ENCODE measurements at regions not wholly inside any gene's neighbourhood (a gene's known extent, or its start where the extent isn't known, plus 50 kb on each side); places are given as distances from the start of the nearest gene placed in this dataset.

DNA sequence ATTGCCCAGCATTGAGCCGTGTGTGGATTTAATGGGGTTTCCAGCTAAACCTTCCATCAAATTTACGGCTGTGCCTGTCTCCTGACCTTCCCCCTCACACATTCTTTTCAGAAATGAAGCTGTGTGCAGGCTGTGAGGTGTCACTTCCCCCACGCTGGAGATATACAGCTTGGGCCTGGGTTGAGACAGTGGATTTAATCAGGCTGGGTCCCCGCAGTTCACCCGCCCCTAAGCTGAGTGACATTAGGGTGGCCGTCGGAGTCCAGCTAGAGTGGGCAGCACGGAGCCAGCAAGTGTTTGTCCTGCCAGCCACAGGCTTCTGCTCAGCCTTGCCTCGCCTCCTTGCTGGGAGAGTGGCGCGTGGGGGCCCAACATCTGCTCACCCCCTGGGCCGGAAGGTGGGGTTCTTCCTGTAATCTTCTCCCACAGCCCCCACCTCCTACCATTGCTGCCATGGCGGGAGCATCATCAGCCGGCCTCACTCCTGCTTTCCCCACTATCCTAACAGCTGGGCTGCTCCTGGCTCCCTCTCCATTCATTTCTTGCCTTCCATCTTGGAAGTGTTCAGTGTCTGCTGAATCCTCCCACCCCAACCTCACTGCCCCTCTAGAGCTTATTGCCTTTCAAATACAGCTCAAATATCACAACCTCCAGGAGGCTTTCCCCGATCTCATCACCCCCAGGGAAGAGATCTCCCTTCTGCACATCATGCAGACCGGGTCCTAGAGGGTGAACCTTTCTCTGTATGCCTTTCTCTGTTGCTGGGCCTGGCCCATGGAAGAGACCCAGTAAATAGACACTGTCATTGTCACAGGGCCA, 149.0 kb downstream of the GLI2 start:
- no peak for DNase-seq

DNA sequence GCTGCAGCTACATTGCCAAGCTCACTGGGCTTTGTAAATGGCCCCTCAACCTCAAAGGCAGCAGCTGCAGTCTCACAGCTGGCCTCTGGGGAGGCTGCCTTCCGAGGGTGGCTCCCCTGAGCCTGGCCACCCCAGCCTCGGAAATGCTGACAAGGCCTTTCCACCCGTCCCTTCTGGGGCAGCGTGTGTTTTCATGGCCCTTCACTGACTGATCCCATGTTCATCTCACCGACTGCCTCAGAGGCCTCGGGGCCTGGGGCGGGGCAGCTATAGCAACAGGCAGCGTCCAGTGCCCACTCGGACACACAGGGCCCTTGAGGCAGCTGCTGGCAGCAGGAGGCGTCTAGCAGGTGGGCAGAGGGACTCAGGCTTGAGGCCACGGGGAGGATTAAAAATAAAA, 149.7 kb downstream of the GLI2 start:
- no peak for DNase-seq

DNA sequence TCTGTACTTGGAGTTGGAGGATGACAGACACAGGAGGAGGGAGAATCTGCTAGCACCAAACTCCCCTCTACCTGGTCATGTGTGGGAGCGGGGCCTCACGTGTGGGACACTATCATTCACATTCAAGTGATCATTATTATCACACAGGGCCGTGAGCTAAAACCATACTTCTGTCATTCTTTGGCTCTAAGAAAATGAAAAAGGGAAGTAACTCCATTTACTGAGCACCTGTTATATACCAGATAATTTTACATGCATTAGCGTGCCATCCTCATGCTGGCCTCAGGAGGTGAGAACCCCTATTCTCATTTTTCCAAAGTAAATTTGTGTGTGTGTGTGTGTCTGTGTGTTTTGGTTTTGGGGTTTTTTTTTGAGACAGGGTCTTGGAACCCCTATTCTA, 150.1 kb downstream of the GLI2 start:
- no peak for DNase-seq

DNA sequence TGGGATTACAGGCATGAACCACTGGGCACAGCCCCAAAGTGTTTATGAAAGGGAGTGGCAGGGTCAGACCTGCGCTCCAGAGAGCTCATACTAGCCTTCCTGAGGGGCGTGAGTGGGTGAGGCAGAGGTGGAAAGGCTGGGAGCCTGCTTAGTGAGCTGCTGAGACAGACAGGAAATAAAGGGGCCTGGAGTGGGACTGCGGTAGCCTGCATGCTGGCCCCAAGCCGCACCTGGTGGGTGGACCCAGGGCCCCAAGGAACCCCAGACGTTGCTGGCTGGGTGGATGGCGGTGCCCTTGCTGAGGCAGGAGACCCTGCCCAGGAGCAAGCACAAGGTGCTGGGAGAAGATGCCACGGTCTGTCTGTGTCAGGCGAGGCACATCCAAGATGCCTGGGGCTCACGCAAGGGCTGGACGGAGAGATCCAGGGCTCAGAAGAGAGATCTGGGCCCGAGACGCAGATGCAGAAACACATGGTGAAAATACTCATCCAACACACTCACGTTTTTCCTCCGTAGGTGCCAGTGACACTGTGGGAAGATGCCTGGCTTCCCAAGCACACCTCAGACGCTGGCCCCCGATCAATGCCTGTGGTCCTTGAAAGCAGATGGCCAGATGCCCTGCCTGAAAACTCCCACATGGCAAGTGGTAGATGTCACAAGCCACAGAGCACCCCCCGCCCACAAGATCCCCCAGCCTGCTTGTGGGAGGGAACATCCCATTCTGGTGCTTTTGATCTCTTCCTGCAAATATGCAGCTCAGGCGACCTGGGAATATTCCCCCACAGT, 151.1 kb downstream of the GLI2 start:
- no peak for DNase-seq

DNA sequence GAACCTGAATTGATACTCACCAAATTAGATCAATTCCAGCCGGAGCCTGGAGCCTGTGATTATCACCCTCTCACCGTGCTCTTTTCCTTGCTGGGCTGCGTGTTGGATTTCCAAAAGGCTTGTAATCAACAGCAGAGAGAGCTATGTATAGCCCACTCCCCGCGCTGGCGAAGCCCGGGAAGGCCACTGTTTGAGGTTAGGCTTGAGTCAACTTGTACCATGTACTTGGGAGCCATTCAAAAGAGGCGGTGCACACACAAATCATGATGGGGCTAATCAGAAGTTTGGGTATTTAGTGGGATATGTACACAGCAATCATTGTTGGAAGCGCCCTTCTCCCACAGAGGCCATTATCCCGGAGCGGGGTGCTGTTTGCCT, 151.6 kb downstream of the GLI2 start:
- DNase-seq = no peak

DNA sequence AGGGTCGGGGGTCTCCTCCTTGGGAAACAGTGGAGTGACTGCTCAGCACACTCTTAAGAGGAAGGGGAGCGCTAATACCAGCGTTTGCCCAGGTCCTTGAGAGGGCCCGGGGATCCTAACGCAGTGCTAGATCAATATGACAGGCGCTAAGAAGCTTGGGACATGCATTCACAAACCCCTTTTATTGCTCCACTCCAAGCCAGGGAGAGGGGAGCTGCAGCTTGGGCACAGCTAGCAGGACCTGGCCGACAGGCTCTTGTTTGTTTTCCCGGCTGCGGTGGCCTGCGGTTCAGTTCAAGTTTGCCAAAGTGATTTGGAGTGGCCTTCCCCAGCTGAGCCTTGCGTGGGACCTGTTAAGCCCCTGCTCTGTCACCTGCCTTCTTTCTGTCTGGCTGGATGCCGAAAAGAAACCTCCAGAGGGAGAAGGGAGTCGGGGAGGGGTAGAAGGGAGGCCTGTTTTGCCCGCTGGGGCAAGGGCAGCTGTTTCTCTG, 152.1 kb downstream of the GLI2 start:
- no peak for DNase-seq

DNA sequence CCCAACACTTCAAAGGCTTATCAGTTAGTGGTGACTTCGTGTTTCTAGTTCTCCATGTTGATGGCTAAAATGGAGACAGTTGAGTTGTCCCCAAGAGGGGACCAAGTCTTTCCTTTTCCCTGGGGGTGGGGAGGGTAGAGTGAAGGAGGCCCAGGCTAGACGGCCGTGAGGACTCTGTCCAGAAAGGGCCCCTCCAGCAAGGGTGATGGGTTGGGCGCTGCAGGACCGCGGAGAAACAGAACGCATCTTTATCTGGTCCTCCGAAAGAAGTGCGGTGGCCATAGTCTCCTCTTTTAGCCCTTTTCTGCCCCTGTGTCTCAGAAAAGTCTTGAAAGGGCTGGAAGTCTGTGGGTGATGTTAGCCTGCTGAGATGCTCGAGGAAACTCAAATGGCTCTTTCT, 153.2 kb downstream of the GLI2 start:
- DNase-seq = no peak

DNA sequence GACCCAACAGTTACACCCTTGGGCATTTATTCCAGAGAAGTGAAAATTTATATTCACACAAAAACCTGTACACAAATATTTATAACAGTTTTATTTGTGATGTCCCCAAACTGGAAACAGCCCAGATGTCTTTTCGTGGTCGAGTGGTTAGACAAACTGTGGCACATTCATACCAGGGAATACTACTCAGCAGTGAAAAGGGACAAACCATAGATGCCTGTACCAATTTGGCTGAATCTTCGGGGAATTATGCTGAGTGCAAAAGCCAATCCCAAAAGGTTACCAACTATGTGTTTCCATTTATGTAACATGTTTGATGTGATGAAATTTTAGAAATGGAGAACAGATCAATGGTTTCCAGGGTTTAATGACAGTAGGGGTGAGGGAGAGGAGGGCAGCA, 154.3 kb downstream of the GLI2 start:
- DNase-seq = no peak

DNA sequence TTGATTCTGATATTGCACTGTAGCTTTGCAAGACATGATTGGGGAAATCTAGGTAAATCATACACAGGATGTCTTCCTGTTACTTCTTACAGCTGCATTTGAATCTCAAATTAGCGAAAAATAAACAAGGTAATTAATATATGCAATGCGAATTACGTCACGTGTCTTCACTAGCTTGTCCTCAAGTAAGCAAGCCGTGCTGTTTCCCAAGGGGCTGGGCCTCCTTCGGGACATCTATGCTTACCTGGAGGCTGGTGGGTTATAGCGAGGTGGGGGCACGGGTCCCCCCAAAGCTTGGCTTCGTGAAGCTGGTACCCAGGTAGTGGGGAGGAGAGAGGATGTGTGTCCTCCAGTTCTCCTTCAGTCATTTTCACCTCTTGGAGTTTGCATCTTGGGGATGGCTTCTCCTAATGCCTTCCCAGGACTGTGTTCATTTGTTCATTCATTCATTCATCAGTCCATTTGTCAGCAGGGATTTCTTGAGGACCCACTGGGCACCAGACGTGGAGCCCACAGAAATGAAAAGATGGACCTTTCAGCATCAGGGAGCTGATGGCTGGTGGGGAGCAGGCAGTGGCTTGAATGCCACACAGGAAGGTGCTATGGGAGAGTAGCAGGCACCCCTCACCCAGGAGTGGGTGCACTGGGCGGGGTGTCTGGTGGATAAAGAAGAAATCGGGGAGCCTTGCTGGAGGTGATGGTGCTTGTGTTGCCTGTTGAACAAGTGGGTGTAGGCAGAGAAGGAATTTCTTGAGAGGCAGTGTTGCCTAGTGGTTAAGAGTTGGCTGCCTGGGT, 155.1 kb downstream of the GLI2 start:
- no peak for DNase-seq

DNA sequence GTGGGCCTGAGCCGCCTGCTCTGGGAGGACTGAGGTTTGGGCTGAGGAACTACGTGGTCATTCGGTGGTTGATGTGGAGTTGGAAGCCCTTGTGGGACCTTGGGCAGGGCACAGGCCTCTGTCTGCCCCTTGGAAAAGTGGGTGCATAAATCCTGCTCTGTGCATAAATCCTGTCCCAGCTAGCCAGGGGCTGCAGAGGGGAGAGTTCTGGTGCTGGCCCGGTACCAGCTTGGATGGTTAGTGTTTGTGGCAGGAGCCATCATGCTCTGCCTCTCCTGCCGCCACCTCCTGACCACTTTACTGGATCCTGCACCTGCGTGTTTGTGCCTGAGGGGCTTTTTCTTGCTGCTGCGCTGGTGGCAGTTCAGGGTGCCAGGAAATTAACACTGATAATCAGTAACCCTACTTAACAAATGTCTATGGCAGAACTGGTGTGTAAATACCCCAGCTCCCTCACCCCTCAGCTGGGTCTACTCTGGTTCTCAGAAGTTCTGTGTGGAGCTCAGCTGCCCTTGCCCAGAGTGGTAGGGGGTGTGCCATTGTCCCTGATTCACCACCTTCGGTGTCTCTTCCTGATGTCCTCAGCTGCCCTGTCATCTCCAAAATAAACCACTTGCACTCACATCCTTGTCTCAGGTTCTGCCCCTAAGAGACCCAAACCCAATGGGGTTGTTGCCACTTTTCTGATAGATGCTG, 156.8 kb downstream of the GLI2 start:
- DNase-seq = no peak

DNA sequence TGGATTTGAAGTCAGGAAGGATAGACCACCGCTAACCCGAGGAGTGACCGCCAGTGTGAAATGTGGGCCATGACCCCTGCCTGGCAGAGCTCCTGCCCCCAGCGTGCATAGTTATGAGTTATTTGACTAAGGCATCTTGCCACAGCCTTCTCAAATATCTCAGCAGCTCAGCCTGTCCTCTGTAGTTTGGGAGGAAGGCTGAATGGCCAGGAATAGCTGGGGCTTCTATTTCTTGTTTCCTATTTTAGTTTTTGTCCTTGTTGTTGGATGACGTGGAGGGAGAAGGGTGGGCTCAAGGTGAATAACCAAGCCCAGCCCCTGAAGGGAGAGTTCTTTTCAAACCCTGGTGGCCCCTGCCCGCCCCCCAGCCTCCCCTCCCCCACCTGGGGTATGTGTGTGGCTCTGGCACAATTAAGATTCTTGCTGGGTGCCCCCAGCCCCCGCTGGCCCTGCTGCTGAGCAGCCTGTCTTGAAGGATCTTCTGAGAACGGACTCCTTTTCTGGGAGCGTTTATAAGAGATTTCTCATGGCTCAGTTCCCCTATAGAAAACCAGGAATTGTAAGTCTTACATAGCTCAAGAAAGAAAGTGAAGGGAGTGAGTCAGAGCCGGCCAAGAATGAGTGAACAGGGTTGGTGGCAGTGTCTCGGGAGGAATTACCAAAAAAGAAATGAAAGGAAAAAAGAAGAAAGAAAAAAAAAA, 157.4 kb downstream of the GLI2 start:
- DNase-seq = no peak

DNA sequence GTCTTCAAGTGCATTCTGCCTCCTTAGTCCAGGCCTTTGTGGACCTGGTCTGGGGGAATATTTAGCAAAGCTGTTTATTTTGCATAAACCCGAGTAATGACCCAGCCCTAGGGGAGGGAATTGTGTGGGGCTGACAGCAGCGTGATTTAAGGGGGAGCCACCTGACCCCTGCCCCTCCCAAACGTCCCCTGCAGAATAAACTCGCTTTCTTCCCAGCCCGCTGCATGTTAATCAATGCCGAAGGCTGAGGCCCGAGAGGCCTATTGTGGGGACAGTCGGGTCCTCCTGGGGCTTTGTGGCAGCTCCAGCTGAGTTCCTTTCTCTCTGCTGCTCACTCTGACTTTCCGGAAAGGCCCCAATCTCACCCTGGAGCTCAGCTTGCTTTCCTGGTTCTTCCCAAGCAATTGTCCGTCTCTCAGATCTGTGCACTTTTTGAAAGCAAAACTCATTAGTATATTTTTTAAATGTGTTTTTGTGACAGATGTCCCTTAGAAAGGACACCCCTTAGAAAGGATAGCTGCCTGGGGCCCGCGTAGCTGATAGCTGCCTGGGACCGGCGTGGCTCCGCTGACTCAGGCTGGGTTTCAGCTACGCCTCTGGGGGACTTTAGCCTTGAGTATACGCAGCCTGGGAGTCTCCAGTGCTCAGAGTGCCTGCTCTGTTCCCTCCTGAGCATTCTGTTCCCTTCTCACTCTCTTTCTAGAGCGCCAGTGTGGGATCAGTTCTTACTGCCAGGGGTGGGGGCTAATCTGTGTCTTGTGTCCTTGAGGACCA, 158.3 kb downstream of the GLI2 start:
- DNase-seq = no peak

DNA sequence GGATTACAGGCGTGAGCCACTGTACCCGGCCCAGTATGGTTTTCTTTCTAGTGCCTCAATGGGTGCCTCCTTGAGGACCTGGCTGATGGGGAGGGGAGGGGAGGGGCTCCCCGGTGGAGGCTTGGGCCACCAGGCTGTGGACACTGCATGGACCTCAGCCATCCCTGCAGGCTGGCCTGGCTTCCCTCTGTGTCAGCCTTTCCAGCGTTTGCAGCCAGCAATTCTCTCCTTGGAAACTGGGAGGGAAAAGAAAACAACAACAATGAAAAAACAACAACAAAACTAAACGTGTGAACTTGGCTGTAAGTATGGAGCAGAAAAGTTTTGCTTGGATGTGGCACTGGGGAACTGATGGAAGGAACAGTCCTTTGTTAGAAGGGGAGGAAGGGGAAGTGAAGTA, 159.3 kb downstream of the GLI2 start:
- no peak for DNase-seq

DNA sequence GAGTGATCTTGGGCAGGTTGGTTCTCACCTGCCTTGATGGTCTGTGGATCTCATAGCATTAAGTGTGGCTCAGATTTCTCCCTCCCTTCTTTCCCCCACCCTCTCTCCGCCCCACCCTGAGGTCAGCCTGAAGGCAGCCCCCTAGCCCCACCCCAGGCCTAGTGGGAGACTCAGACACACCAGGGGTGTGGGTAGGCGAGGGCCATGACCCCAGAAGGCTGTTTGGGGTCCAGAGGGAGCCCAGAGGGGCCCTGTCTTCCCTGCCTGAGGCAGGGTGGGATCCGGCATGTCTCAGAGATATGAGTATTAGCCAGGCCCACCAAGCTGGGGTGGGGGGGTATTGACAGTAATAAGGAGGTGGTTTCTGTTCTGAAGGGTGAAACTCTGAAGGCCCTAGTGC, 160.5 kb downstream of the GLI2 start:
- no peak for DNase-seq

DNA sequence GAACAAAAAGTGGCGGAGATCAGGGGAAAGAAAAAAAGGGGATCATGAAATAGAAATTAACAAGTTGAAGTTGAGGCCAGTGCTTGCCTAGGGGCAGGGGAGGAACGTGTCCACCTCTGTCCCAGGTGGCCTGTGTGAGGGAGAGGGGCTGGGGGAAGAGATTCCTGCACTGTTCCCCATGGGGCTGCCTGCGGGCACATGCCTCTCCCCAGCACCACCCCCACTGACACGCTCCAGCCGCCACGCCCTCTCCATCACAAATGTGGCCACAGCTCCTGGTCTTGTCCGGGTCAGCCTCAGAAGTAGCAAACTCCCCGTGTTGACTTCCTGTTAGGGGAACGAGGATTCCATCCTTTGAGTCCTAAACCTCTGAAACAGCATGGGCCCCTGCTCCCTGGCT, 161.2 kb downstream of the GLI2 start:
- no peak for DNase-seq

DNA sequence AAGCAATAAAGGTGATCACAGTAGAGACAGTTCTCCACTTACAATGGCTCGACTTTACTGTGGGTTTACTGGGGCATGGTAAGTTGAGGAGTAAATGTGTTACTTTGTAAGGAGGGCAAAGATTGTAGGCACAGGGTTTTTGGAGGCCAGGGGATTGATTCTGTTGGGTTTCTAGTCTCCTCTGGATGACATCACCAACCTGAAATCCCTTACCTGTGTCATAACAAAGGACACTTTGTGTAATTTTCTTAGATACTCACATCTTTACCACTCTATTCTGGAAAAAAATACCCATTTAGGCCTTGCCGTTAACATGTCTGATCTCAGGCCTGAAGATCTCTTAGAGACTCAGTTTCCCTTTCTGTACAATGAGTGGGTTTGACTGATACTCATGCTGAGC, 161.7 kb downstream of the GLI2 start:
- DNase-seq = no peak

DNA sequence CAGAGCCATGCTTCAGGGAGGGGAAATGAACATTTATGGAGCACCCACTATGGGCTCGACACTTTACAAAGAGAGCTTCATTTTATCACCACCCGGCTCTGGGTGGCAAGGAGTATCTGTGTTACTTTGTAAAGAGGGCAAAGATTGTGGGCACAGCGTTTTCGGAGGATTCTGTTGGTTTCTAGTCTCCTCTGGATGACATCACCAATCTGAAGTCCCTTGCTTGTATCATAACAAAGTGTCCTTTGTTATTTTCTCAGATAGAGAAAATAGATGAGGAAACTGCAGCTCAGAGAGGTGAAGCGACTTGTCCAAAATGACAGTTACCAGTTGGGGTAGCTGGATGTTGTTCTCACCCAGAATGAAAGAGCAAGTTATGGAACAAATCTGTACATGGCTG, 162.8 kb downstream of the GLI2 start:
- DNase-seq = no peak

DNA sequence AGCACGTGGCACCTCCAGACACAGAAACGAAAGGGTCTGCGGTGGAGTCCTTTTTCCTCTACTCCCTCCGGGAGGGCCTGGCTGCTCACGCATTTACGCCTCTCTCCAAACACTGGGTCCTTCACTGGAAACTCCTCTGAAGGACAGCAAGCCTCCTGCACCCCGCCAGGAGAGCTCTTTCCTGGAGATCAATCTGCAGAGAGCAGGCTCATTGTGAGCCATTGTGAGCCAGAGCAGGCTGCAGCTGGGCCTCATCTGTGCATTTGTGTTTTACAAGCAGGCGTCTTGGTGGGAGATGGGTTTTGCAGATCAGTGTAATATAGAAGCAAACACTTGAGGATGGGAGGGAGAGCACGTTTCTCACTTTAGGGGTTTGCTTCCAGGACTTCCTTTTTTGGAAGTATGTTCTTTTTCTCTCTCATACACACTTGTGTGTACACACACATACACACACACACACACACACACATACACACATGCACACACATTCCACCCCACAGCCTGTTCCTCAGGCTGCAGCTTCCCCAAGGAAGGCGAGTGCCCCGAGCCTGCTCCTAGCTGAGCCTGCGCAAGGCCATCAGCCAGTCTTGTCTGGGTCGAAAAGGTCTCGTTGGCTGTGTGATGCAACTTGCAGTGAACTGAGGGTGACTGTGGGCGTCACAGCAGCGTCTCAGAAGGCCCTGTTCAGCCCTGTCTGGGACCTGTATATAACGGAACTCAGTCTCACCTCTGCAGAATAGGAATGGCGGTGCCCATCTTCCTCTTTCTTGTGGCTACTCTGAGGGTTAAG, 163.5 kb downstream of the GLI2 start:
- no peak for DNase-seq

DNA sequence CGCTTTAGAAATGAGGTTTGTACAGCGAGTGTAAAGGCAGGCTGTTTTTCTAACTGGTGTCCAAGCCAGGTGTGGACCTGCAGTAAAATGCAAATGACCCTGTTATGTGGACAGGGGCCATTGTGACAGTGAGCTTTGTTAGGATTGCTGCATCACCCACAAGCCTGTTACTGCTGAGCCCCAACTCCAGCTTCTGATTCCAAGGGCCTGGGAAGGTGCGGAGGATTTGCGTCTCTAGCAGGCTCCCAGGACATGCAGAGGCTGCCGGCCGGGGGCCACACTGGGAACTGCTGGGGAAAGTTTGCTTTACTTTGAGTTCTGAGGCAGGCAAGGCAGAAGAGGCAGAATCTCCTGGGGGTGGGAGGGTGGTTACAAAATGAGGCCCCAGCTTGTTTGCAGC, 164.1 kb downstream of the GLI2 start:
- DNase-seq = no peak

DNA sequence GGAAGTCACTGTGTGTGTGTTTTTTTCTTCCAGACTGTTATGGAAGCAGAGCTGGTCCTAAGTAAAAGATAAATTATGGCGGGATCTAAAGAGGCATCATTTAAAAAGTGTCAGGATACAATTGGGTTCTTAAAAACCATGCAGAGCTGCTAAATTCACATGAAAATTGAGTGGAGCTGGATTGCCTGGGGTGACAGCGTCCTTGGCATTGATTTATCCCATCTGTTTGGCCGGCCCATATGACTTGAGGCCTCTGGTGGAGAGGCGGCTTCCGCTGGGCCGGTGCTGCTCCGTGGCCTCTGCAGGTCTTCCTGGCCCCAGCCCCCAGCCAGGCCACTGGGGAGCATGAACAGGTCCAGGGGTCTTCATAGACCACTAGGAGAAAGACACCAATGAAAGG, 165.5 kb downstream of the GLI2 start:
- no peak for DNase-seq

DNA sequence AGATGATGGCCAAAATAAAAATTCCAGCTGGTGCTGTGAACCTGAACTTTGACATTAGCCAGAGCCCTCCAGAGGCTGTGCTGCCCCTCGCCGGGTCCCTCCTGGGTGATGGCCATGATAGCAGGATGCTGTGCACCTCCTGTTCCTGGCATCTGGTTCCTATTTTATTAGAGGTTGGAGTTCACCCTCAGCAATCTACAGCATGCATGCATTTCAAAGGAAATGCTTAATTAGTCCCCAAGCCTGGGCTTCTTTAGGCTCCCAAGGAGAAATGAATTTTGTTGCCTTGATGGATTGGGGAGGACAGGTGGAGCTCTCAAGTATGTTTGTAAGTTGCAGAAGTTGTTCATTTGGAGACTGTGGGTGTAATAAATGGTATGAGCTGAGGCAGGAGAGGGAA, 166.9 kb downstream of the GLI2 start:
- DNase-seq = no peak
